CD4-positive, alpha-beta T cell treated with Interleukin-21 for 1 hour (primary cell): ENCODE measurements at regions not wholly inside any gene's neighbourhood (a gene's known extent, or its start where the extent isn't known, plus 50 kb on each side); places are given as distances from the start of the nearest gene placed in this dataset.
"Not testable (repeated sequence)": the region's sequence is repeated elsewhere in the genome, so short reads cannot be mapped to it uniquely, and the experiment has no call there.

Source experiments
- DNase-seq: peaks from one replicate; pipeline ENCODE4 v3.0.0-alpha.2; 2020

- no peak for DNase-seq
Observed at GRCh38 chr3:36095238-36095637, 285.1 kb upstream of the STAC start.

DNA sequence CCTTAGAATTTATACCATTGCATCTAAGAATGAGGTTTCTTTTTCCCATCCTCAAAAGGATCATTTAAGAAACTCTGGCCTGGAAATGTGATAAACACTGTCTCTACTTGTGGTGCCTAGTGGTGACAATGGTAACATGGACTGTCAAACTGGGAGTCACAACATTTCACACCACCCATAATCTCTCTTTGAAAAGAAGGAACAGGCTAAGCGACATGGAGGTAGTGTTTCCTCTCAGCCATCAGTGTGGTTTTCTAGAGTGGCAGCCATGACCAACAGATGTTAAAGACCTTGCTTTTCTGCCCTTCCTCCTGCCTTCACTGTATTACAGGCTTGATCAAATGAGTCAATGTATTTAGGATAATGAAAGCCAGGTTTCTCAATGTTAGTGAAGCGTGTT, 283.1 kb upstream of the STAC start:
- no peak for DNase-seq

GRCh38 chr3:36114353-36114752, 266.0 kb upstream of the STAC start:
- DNase-seq: no peak

GRCh38 chr3:36124118-36124796, 256.0 kb upstream of the STAC start:
- no peak for DNase-seq

DNA sequence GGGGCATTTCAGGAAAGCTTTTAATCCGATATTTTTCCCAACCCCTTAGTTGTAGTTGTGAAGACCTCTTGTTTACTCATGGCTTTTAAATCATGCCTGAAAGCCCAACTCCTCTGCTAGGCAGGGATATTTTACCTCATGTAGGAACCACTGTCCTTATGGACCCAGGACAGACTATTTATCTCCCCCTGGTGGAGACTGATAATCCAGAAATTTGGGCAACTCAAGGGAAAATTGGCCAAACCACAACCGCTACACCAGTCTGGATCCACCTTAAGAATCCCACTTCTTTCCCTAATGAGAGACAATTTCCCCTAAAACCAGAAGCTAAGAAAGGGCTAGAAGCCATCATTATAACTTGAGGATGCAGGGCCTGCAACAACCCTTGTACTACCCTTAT, 248.1 kb upstream of the STAC start:
- no peak for DNase-seq

- no peak for DNase-seq
Observed at GRCh38 chr3:36135863-36136262, 244.4 kb upstream of the STAC start.

DNA sequence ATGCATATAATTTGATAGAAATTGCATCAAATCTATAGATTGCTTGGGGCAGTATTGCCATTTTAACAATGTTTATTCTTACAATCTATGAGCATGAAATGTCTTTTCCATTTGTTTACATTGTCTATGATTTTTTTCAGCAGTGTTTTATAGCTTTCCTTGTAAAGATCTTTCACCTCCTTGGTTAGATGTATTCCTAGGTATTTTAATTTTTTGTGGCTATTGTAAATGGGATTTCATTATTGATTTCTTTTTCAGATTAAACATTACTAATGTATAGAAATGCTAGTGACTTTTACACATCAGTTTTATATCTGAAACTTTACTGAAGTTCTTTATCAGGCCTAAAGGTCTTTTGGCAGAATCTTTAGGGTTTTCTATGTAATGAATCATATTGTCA, 237.6 kb upstream of the STAC start:
- no peak for DNase-seq

- no peak for DNase-seq
Observed at GRCh38 chr3:36146404-36146803, 233.9 kb upstream of the STAC start.

- DNase-seq: no peak
Observed at GRCh38 chr3:36147934-36148558, 232.3 kb upstream of the STAC start.

DNA sequence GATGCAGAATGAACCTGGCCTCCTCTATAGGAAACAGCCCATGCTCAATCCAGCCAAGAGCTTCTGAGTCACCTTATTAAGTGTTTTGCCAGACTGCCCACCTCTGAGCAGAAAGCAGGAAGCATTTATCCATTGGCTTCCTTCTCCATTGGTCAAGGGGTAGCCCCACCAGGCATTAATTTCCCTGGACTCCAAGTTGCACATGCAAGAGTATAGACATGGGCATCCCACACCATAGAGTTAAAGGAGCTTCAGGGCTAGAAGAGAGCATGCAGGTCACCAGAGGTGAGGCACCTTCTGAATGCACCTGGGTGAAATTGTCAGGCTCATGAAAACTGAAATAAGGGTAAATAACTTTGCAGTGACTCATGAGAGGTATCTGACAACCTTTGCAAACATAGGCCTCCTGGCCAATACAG, 230.8 kb upstream of the STAC start:
- DNase-seq: no peak

DNA sequence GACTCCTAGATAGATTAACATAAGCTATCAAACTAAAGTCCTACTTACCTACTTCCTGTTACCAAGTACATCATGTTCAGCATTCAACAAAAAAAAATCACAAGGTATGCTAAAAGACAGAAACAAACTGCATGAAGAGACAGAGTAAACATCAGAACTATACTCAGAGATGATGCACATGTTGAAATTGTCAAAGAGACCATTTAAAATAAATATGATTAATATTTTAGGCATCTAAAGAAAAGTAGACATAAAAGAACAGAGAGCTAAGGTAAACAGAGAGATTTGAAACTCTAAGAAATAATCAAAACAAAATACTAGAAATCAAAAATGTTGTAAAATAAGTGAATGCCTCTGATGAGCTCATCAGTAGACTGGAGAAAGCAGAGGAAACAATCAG, 224.8 kb upstream of the STAC start:
- DNase-seq: no peak

DNA sequence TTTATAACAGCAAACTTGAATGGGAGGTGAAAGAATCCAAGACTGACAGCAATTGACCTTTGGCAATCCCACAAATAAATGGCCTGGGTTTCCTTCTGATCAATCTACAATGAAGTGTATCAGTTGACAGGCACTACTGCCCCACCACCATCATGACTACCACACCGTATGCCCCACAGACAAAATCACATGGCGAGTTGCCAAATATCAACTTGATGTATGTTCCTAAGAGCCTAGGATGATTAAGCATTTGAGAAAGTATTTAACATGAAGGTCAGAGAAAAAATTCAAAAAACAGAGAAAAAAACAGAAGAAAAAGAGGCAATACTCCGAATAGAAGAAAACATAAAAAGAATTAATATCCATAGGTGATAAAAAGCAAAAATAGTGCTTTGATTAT, 215.9 kb upstream of the STAC start:
- no peak for DNase-seq

GRCh38 chr3:36165509-36166290, 214.6 kb upstream of the STAC start:
- DNase-seq: no peak

GRCh38 chr3:36166477-36166876, 213.8 kb upstream of the STAC start:
- no peak for DNase-seq

- no peak for DNase-seq
Observed at GRCh38 chr3:36172699-36173098, 207.6 kb upstream of the STAC start.

DNA sequence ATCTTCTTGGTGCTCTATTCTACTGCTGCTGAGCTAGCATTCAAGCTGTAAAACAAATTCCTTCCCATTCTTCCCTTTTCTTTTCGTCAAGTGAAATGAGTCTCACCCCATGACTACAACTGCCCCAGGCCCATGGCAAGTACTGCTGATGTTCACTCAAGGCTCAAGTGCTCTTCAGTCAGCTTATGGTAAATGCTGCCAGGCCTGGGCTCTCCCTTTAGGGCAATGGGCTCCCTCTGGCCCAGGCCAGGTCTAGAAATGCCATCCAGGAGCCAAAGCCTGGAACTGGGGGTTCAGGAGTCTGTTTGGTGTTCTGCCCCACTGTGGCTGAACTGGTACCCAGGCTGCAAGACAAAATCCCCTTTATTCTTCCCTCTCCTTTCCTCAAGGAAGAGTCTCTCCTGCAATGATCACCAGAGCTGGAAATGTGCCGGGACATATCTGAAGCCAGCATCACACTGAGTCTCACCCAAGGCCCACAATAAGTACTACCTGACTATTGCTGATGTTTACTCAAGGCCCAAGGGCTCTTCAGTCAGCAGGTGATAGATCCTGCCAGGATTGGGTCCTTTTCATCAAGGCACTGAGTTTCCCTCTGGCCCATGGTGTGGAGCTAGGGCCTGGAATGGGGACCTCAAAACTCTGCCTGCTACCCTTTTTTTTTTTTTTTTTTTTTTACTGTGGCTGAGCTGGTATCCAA, 205.0 kb upstream of the STAC start:
- no peak for DNase-seq

GRCh38 chr3:36175916-36176461, 204.3 kb upstream of the STAC start:
- no peak for DNase-seq

GRCh38 chr3:36178018-36178417, 202.3 kb upstream of the STAC start:
- no peak for DNase-seq

DNA sequence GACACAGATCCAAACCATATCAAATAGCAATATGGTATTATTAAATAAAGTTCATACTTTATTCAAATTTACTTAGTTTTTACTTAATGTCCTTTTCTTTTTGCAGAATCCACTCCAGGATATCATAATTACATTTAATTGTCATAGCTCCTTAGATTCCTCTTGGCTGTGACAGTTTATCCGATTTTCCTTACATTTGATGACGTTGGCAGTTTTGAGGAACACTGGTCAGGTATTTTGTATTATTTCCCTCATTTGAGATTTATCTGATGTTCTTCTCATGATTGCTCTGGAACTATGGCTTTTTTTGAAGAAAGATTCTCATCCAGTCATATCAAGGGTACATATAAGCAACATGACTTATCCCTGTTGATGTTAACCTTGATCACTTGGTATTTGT, 198.3 kb upstream of the STAC start:
- no peak for DNase-seq

DNA sequence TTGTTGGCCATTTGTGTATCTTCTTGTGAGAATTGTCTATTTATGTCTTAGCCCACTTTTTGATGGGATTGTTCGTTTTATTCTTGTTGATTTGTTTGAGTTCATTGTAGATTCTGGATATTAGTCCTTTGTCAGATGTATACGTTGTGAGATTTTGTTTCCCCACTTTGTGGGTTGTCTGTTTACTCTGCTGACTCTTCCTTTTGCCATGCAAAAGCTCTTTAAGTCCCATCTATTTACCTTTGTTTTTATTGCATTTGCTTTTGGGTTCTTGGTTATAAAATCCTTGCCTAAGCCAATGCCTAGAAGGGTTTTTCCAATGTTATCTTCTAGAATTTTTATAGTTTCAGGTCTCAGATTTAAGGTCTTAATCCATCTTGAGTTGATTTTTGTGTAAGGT, 193.1 kb upstream of the STAC start:
- not testable (repeated sequence) for DNase-seq

DNA sequence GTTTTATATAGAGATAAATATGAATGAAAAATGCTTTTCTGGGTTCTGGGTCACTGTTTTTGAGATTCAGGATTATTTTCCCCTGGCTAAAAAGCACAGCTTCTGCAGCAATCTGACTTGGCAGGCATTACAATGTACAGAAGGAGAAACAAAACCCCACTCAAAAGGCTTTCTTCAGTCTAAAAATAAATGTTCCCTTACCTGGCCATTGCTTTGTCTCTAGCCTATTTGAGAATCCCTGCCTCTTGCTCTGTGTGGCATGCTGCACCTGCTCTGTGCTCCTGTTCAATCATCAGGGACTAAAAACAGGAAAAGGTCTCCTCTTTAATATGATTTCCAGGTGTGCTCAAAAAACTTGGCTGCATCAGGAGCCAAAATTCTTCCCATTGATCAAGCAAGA, 187.4 kb upstream of the STAC start:
- DNase-seq: no peak

DNA sequence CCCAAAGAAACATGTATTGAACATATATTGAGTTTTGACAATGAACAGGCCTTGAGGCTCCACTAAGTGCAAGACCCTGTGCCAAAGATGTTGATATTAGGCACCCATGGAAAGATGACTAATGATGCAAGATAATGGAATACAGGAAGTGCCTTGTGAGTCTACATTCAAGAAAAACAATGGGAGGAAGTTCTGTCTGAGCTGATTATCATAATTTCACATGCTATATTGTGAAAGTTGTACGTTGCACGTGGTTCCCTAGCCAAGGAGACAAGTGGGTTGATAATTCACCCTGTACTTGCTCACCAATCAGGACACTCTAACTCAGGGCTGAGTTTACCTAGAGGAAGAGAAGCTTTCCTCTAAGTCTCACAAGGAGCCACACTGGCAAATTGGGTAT, 186.9 kb upstream of the STAC start:
- no peak for DNase-seq

DNA sequence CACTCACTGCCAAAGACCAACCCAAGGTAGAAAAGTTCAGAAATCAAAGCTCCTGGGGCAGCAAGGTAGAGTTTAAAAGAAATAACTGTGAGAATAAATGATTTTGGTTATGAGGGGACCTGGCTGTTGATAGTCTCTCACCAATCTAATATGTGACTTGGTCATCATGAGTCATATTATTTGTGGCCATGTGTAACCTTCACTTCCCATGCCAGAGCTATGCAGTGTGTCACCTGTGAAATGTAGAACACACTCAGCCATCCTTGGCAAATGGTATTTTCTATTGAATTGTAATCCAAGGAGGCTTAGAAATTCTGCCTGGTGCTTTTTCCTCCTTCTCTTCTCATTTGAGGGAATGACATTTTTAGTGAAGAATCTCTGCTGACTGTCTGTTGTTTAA, 184.2 kb upstream of the STAC start:
- no peak for DNase-seq
